COLO829 (cell line): ENCODE measurements at regions not wholly inside any gene's neighbourhood (a gene's known extent, or its start where the extent isn't known, plus 50 kb on each side); places are given as distances from the start of the nearest gene placed in this dataset.

ENCODE experiments used
- DNase-seq: peaks from one replicate; pipeline ENCODE4 v3.0.0; 2012; ENCODE audit warnings: low spot score

GRCh38 chr3:21801631-21802030, 50.6 kb upstream of the ZNF385D start:
- no peak for DNase-seq

- no peak for DNase-seq
These were observed 52.6 kb upstream of the ZNF385D start for GRCh38 chr3:21803604-21804003.

GRCh38 chr3:21804330-21804729, 53.3 kb upstream of the ZNF385D start:
- no peak for DNase-seq

- no peak for DNase-seq
These were observed 55.7 kb upstream of the ZNF385D start for GRCh38 chr3:21806733-21807132.

GRCh38 chr3:21825684-21826083, 74.7 kb upstream of the ZNF385D start:
- no peak for DNase-seq

GRCh38 chr3:21826416-21826815, 75.4 kb upstream of the ZNF385D start:
- DNase-seq = no peak

GRCh38 chr3:21830541-21830940, 79.5 kb upstream of the ZNF385D start:
- peak; percentile 6 for DNase-seq

- DNase-seq = no peak
These were observed 84.3 kb upstream of the ZNF385D start for GRCh38 chr3:21835264-21835663.

- DNase-seq = no peak
These were observed 85.2 kb upstream of the ZNF385D start for GRCh38 chr3:21836227-21836626.

GRCh38 chr3:21839176-21839575, 88.2 kb upstream of the ZNF385D start:
- no peak for DNase-seq

GRCh38 chr3:21839592-21839991, 88.6 kb upstream of the ZNF385D start:
- peak; percentile 70 for DNase-seq

GRCh38 chr3:21847005-21847404, 96.0 kb upstream of the ZNF385D start:
- no peak for DNase-seq

- no peak for DNase-seq
These were observed 108.4 kb upstream of the ZNF385D start for GRCh38 chr3:21859124-21860081.

- DNase-seq = no peak
These were observed 109.1 kb upstream of the ZNF385D start for GRCh38 chr3:21860082-21860475.

- DNase-seq = no peak
These were observed 109.6 kb upstream of the ZNF385D start for GRCh38 chr3:21860657-21861056.

- DNase-seq = no peak
These were observed 125.8 kb upstream of the ZNF385D start for GRCh38 chr3:21876782-21877181.

GRCh38 chr3:21877214-21877754, 126.3 kb upstream of the ZNF385D start:
- DNase-seq = no peak

- no peak for DNase-seq
These were observed 128.3 kb upstream of the ZNF385D start for GRCh38 chr3:21879184-21879886.

- no peak for DNase-seq
These were observed 137.6 kb upstream of the ZNF385D start for GRCh38 chr3:21888656-21889055.

- DNase-seq = no peak
These were observed 138.2 kb upstream of the ZNF385D start for GRCh38 chr3:21889166-21889565.

GRCh38 chr3:21892104-21892503, 141.1 kb upstream of the ZNF385D start:
- no peak for DNase-seq

GRCh38 chr3:21893242-21893641, 142.2 kb upstream of the ZNF385D start:
- no peak for DNase-seq
